ENCODE measurements at regions not wholly inside any gene's neighbourhood (a gene's known extent, or its start where the extent isn't known, plus 50 kb on each side); places are given as distances from the start of the nearest gene placed in this dataset.

- no peak for DNase-seq (ENCODE audit: low read depth in 2 of 2)
Measured at GRCh38 chr4:147054228-147054872, 108.7 kb upstream of the TTC29 start.

GRCh38 chr4:147056940-147057610, 111.4 kb upstream of the TTC29 start:
- DNase-seq (ENCODE audit: low read depth in 2 of 2): no peak

GRCh38 chr4:147057611-147058190, 112.0 kb upstream of the TTC29 start:
- no peak for DNase-seq (ENCODE audit: low read depth in 2 of 2)

- DNase-seq (ENCODE audit: low read depth in 2 of 2): no peak
Measured at GRCh38 chr4:147059064-147059731, 113.5 kb upstream of the TTC29 start.

GRCh38 chr4:147060151-147060931, 114.7 kb upstream of the TTC29 start:
- no peak for DNase-seq (ENCODE audit: low read depth in 2 of 2)

GRCh38 chr4:147064856-147065255, 119.2 kb upstream of the TTC29 start:
- DNase-seq (ENCODE audit: low read depth in 2 of 2): no peak

GRCh38 chr4:147068564-147068963, 122.9 kb upstream of the TTC29 start:
- DNase-seq (ENCODE audit: low read depth in 2 of 2): no peak

GRCh38 chr4:147071209-147071740, 125.6 kb upstream of the TTC29 start:
- no peak for DNase-seq (ENCODE audit: low read depth in 2 of 2)

- DNase-seq (ENCODE audit: low read depth in 2 of 2): no peak
Measured at GRCh38 chr4:147076179-147076578, 130.5 kb upstream of the TTC29 start.

GRCh38 chr4:147076728-147077127, 131.1 kb upstream of the TTC29 start:
- DNase-seq (ENCODE audit: low read depth in 2 of 2): no peak

- no peak for DNase-seq (ENCODE audit: low read depth in 2 of 2)
Measured at GRCh38 chr4:147078362-147078761, 132.7 kb upstream of the TTC29 start.

GRCh38 chr4:147078875-147079658, 133.4 kb upstream of the TTC29 start:
- DNase-seq (ENCODE audit: low read depth in 2 of 2): no peak

GRCh38 chr4:147084861-147085260, 139.2 kb upstream of the TTC29 start:
- no peak for DNase-seq (ENCODE audit: low read depth in 2 of 2)

GRCh38 chr4:147085781-147086180, 140.1 kb upstream of the TTC29 start:
- DNase-seq (ENCODE audit: low read depth in 2 of 2): no peak

GRCh38 chr4:147088146-147088545, 142.5 kb upstream of the TTC29 start:
- no peak for DNase-seq (ENCODE audit: low read depth in 2 of 2)

- DNase-seq (ENCODE audit: low read depth in 2 of 2): no peak
Measured at GRCh38 chr4:147090486-147090885, 144.8 kb upstream of the TTC29 start.

GRCh38 chr4:147093206-147093605, 147.5 kb upstream of the TTC29 start:
- no peak for DNase-seq (ENCODE audit: low read depth in 2 of 2)

GRCh38 chr4:147094238-147094637, 148.6 kb upstream of the TTC29 start:
- DNase-seq (ENCODE audit: low read depth in 2 of 2): no peak

GRCh38 chr4:147096667-147097604, 151.3 kb upstream of the TTC29 start:
- DNase-seq (ENCODE audit: low read depth in 2 of 2): no peak

- DNase-seq (ENCODE audit: low read depth in 2 of 2): no peak
Measured at GRCh38 chr4:147101678-147102077, 156.0 kb upstream of the TTC29 start.
